ENCODE measurements at regions not wholly inside any gene's neighbourhood (a gene's known extent, or its start where the extent isn't known, plus 50 kb on each side); places are given as distances from the start of the nearest gene placed in this dataset.
A peak's percentile ranks its signal among the peaks of the same experiment; 100 is the strongest.

- no peaks in the 10 kb centered on the region for H3K9me3 ChIP-seq
- no peaks in the 10 kb centered on the region for H3K36me3 ChIP-seq (ENCODE audit: low read depth, missing control alignments)
- intact Hi-C loops (cut with DNase I; ENCODE audit: low total_unique reads): no loop called here
- 100% methylated on average over 1 of the region's 1 CpG for WGBS, 2 donors
- no peak overlapping the region for H3K27ac ChIP-seq
- no peak for TF ChIP-seq POLR2A (IDR thresholded peaks at IDR 0.05)
- TF ChIP-seq CTCF (IDR thresholded peaks at IDR 0.05): no peak
- H3K4me1 ChIP-seq: no peaks in the 10 kb centered on the region
- H3K27me3 ChIP-seq: no peaks in the 10 kb centered on the region
- DNase-seq: no peak
- no peak overlapping the region for H3K4me3 ChIP-seq
Measured at GRCh38 chr11:116618461-116618860, 154.3 kb downstream of the BUD13 start.

GRCh38 chr11:116615211-116615865 lies 157.4 kb downstream of the BUD13 start:
- H3K9me3 ChIP-seq: no peaks in the 10 kb centered on the region
- no peaks in the 10 kb centered on the region for H3K27me3 ChIP-seq
- H3K4me3 ChIP-seq: no peak overlapping the region
- H3K36me3 ChIP-seq (ENCODE audit: low read depth, missing control alignments): no peaks in the 10 kb centered on the region
- no peak for TF ChIP-seq CTCF (IDR thresholded peaks at IDR 0.05)
- TF ChIP-seq POLR2A (IDR thresholded peaks at IDR 0.05): no peak
- no peak overlapping the region for H3K27ac ChIP-seq
- intact Hi-C loops (cut with DNase I; ENCODE audit: low total_unique reads): no loop called here
- 81 to 82% methylated on average over 7 of the region's 7 CpGs for WGBS, 2 donors
- no peaks in the 10 kb centered on the region for H3K4me1 ChIP-seq
- DNase-seq: no peak

GRCh38 chr11:116614306-116615210 lies 158.2 kb downstream of the BUD13 start:
- no peaks in the 10 kb centered on the region for H3K9me3 ChIP-seq
- intact Hi-C loops (cut with DNase I; ENCODE audit: low total_unique reads): no loop called here
- peak; percentile 5 for DNase-seq
- no peak overlapping the region for H3K4me3 ChIP-seq
- no peaks in the 10 kb centered on the region for H3K27me3 ChIP-seq
- WGBS, 2 donors: 87 to 89% methylated on average over 8 to 11 of the region's 11 CpGs
- no peak for TF ChIP-seq CTCF (IDR thresholded peaks at IDR 0.05)
- TF ChIP-seq POLR2A (IDR thresholded peaks at IDR 0.05): no peak
- no peaks in the 10 kb centered on the region for H3K4me1 ChIP-seq
- no peak overlapping the region for H3K27ac ChIP-seq
- H3K36me3 ChIP-seq (ENCODE audit: low read depth, missing control alignments): no peaks in the 10 kb centered on the region

GRCh38 chr11:116613206-116613875 lies 159.4 kb downstream of the BUD13 start:
- TF ChIP-seq CTCF (IDR thresholded peaks at IDR 0.05): no peak
- TF ChIP-seq POLR2A (IDR thresholded peaks at IDR 0.05): no peak
- Histone ChIP-seq H3K9me3 (no peaks in the 10 kb centered on the region), H3K4me1 (no peaks in the 10 kb centered on the region), H3K4me3 (no peak overlapping the region), H3K36me3 (ENCODE audit: low read depth, missing control alignments) (no peaks in the 10 kb centered on the region), H3K27ac (no peak overlapping the region), H3K27me3 (no peaks in the 10 kb centered on the region)
- 72 to 77% methylated on average over 22 to 27 of the region's 27 CpGs for WGBS, 2 donors
- intact Hi-C loops (cut with DNase I; ENCODE audit: low total_unique reads): no loop called here
- DNase-seq: peak; percentile 2
